Ovary (tissue), 3 donors: ENCODE measurements at regions not wholly inside any gene's neighbourhood (a gene's known extent, or its start where the extent isn't known, plus 50 kb on each side); places are given as distances from the start of the nearest gene placed in this dataset.

Experiments
- CTCF ChIP-seq, 3 donors: fragments of 450-650 bp in 2 of 3; fragments of 200-600 bp in 1 of 3; IDR thresholded peaks; one replicate each; pipeline versions ENCODE4 v1.5.1 to v1.8.0; 2016 to 2022; ENCODE audit warnings: antibody characterized with exemption in 3 of 3, mild to moderate bottlenecking in 1 of 3
- EP300 ChIP-seq: sonication (generic); formaldehyde crosslinking; IDR thresholded peaks from one replicate; pipeline ENCODE4 v1.6.1; 2017; ENCODE audit warnings: antibody characterized with exemption
- donor health status: DM: no; HTN: no; CAD: no.

GRCh38 chr16:85281181-85281580 is 168.9 kb upstream of the CIBAR2 start:
- TF ChIP-seq CTCF (IDR thresholded peaks at IDR 0.05) = no peak
- no peak for TF ChIP-seq EP300
